Fibroblast of upper back skin (primary cell): ENCODE measurements at regions not wholly inside any gene's neighbourhood (a gene's known extent, or its start where the extent isn't known, plus 50 kb on each side); places are given as distances from the start of the nearest gene placed in this dataset.

Experiments used
- DNase-seq: peaks from one replicate; pipeline ENCODE4 v3.0.0-alpha.2; 2013

DNA sequence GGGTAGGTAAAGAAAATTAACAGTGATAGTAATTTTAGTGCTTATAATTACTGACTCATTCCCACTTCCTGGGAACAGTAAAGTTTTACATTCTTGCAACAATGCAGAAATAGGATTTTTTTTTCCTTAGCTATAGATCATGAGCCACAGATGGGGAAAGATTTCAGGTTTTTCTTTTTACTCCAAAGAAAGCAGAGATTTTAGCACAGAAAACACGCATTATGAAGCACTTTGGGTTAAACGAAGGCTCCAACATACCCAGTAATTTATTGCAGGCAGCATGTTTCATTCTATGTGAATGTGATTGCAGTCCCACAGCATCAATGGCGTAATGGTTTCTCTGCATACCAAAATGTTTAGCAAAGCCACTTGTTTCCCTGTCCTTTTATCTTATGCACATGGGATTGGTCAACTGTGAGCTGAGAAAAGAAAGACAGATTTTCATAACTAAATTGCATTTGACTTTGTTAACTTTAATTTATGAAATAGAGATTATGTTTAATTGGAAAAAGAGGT, 124.6 kb upstream of the E2F7 start:
- DNase-seq = peak; percentile 98

DNA sequence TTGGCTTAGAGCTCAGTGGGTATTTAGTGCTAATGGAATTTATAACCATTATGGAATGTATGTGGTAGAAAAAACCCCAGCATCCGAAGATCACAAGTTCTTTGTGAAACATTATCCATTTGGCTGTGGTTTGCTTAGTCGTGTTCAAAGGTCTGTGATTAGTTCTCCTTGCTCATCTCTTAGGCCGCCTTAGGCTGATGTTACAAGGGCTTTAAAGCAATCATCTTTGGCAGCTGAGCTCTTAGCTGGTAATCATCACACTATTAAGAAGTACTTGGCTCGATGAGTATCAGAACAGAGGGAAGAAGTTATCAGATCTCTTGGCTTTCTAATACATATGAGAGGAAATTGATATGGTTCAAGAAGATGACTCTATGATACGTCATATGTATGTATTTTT, 124.1 kb upstream of the E2F7 start:
- peak; percentile 96 for DNase-seq

DNA sequence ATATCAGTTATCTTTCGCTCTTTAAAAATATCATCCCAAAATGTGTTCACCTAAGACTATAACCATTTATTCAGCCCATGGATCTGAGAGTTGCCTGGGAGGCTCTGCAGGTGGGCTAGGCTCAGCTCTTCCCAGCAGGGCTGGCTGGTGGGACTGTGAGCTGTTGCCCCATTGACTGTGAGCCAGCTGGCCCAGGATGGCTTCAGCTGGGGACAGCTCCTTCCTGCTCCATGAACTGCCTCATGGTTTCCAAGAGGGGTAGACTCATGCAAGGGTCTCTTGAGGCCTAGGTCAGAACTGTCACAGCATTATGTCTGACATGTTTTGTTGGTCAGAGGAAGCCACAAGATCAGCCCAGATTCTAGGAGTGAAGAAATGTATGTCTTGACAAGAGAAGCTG, 114.1 kb upstream of the E2F7 start:
- DNase-seq = no peak

DNA sequence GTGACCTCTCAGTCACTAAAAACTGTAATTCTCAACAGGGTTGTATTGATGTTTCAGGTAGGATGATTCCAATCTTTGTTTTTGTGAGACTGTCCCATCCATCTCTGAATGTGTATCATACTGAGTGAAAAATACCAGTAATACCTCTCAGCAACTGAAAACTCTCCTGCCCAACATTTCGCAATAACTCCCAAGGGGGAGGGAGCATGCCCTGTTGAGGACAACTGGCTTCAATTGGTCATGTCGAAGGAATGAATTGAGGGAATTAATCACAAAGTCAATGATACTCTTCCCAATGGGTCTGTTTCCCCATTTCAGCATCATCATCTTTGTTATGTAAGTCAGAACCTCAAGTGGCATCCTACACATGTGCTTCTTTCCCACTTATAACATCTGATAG, 102.4 kb upstream of the E2F7 start:
- DNase-seq = peak; percentile 71

DNA sequence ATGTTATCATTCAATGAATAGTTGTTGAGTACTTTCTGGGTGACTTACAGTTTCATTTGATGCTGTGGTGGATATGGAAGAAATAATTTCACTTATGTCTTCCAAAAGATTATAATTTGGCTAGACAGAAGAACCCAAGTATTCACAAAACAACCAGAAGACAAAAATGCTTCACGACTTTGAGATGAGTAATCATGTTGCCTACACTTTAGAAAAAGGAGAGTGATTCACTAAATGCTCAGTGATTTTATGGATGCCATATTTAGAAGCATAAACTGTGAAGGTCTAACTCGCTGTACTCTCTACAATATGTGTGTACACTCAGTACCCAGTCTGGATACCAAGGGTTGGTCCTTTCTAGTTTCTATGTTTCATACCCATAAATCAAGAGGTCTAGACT, 101.3 kb upstream of the E2F7 start:
- peak; percentile 64 for DNase-seq

DNA sequence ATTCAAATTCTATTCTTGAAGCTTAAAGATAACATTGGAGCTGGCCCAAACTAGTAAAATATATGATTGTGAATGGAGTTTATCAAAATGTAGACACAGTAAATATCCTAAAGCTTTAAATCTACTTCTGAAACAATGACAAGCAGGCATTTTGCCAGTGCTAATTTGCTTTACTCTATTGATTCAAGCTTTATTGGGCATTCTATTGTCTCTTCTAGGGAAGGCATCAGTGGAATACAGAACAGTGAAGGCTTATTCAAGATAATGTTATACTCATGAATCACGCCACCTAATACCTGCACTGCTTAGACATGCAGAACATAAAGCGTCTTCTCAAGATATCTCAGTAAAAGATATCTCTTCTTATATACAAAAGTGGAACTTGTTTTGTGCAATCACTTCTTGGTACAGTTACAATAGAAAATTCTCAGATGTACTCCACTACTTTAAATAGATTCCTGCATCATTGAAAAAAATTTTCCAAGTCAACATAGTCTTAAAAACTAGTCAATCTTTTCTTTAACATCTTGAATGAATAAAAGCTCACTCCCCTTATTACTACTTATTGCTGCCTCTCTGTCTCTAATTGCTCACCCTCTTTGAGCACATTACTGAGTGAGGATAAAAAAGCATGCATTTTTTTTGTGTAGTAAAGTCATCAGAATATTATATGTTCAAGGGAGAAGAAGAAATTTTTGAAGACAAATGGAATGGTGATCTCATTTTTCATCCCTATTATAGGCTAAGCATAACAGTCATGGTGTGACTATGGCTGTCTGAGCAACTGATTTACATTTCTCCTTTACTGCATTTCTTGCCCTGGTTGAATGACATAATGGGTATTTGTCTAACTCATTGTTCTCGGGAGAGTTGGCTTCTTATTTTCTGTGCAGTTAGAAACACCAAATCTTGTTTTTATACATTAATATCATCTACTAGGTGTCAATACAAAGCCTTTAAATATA, 98.0 kb upstream of the E2F7 start:
- DNase-seq = peak; percentile 42

DNA sequence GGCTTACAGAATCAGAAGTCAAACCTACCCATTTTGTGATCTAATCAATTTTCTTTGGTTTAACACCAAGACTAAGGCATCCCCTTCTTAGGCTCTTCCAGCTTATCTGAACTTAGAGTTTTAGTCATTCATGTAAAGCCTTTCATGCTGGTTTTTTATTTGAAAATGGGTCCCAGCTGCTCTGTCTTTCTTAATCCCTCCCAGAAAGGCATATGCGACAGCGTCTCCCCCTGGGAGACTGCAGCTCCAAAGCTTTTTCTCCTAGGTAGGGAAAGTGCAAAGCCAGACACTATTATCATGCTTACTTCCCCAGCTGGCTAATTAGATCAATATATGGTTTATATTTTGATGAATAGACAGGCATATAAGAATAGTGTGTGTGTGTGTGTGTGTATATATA, 96.6 kb upstream of the E2F7 start:
- no peak for DNase-seq

DNA sequence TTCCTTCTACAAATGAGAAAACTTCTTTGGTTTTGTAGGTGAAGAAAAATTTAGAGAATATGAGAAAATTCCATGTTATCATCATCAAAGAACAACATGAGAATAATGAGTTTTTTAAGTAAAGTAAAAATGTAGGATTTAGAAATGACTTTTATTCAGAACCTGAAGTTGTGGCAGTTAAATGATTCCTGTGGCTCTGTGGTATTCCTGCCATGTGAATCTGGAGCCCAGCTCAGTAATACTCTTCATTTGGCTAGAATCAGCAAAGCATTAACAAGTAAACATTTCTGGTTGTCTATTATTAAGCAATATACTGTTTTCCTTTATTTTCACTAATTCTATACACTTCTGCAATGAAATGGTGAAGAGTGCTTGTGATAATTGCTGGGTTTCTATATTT, 95.6 kb upstream of the E2F7 start:
- peak; percentile 44 for DNase-seq

DNA sequence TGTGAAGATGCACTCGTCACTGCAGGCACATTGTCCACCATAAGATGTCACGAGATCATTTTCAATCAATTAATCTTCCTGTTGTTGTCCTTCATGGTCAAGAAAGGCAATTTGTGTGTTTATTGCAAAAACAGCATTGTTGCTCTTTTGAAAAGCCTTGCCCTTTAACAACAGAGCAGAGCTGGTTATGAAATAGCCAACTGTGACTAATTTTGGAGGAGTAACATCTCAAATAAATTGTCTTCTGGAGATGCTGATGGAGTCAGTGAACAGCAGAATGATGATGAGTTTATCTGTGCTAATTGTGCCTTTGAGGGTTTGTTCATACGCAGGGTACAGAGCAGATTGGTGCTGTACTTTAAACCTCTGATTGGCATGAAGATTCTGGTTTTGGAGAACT, 88.3 kb upstream of the E2F7 start:
- DNase-seq = no peak

DNA sequence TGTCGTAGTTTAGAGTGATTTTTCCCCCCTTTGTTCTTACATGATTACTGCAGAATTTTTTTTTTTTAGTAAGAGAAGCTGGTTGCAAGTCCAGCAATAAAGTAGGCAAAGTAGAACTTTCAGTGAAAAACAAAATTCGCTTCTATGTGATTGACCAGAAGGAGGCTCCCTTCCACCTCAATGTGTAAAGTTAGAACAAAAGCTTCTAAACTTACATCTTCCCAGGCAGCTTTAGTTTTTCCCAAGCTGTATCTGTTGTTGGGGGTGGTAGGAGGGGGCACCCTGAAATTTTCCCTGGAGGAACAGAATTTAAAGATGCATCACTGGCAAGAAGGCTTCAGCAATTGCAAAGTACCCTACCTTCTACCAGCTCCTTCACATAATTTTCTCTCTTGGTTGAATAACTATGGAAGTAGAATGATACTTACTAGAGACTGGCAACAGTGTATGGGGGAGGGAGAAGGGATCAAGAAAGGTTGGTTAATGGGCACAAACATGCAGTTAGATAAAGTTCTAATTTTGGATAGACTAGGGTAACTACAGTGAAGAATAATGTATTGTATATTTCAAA, 87.3 kb upstream of the E2F7 start:
- peak; percentile 65 for DNase-seq

DNA sequence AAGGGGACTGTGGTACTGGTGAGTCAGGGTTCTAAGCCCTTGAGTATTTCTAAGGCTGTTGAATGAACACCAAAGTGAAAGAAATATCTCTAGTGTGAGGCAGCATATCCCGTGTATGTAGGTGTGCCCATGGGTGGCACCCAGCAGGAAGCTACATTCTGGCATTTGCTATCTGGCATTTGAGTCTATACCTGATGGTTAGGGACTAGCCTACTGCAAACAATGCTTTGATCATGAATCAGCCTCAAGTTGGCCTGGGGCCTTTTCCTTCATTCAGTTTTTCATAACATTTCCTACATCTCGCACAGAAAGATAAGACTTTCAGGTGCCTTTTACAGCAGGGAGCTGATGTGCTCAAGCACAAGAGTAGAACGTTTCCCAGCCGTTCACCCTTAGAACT, 85.7 kb upstream of the E2F7 start:
- no peak for DNase-seq

DNA sequence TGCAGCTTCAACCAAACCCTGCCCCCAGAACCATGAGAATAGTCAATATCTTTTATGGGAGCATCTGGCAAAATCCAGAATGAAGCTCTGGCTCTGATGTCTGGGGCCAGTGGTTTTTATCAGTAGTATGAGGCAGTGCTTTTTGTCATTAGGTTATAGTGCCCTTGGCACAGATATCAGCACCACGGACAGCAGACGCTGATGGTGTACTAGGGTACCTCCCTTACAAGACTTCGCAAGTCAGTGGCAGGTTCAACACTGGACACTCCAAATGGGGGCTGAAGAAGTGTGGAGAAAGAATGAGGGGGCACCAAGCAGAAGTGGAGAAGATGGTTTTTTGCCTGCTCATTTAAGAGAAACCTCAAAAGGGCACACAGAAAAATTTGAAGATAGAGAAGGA, 68.2 kb upstream of the E2F7 start:
- peak; percentile 67 for DNase-seq

DNA sequence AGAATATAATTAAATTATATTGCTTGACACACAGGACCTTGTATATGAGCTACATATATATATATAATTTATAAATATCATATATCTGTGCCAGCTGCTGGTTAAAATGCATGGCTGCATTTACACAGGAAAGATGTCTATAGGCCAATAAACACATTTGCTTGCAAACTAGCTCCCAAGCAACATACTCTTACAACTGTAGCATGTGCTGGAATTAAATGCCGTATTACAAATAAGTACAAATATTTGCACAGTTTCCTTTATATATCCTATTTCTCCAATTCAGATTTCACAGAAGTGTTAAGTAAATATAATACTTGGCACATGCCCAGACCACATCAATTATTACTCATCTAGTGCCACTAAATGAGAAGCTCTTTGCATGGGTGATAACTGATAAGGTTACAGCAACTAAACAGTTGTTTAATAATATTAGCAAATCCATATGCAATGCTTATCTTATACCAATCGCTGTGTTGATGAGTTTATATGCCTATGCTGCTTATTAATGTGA, 66.7 kb upstream of the E2F7 start:
- no peak for DNase-seq

DNA sequence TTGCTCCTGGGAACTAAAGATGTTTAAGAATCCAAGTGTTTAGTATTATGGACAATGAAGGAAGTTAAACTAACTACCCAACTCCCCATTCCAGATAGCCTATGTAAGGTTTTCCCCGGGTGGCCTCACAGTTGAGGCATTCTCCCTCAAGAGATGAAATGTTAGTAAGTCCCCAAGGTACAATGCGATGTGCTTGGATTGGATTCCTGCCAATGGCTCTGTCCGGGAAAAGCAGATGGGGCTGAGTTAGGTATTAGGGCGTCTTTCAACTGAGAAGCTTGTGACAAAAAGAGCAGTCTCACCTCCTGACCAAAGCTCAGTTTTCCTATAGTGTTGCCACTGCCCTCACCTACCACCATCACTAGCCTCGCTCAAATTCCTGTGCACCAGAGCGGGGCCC, 64.8 kb upstream of the E2F7 start:
- DNase-seq = peak; percentile 74

DNA sequence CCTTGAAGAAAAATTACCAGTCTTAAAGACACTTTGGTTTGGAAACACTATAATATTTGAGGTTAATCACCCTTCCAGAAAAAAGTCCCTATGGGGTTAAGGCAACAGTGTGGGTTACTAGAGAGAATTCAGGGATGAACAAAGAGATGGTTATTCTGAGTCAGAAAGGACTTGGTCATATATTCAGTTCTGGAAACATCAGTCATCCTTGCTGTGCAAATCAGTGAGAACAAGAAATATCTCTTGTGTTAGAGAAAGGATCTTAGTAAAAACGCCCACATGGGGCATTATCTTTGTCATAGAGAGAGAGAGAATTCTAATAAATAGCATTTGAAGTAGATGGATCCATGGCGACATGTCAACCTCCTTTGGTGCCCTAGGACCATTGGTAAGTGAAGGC, 59.4 kb upstream of the E2F7 start:
- DNase-seq = peak; percentile 92

DNA sequence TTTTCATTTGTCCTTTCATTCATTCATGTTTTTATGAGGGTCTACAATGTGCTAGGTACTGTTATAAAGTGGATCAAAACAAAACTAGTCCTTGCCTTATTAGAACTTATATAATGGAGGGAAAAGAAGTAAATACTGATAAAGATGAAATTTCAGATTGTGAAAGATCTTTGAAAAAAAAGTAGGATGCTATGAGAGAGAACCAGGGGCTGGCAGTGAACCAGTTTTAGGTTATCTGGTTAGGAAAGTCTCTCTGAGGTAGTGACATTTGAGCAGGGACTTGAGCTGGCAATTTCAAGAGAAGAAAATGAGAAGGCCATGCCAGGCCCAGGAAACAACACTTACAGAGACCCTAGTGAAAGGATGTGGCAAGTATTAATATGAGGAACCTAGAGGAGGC, 57.3 kb upstream of the E2F7 start:
- peak; percentile 53 for DNase-seq

DNA sequence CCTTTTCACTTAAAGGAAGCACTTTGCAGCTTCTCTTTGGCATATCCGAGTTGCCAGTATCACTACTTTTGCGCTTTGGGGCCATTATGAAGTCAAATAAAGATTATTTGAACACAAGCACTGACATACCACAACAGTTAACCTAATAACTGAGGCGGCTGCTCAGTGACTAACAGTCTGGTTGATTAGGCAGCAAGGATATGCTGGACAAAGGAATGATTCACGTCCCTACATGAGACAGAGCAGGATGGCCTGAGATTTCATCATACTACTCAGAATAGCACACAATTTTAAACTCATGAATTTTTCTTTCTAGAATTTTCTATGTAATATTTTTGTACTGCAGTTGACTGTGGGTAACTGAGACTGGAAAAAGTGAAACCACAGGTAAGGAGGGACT, 56.9 kb upstream of the E2F7 start:
- peak; percentile 98 for DNase-seq

DNA sequence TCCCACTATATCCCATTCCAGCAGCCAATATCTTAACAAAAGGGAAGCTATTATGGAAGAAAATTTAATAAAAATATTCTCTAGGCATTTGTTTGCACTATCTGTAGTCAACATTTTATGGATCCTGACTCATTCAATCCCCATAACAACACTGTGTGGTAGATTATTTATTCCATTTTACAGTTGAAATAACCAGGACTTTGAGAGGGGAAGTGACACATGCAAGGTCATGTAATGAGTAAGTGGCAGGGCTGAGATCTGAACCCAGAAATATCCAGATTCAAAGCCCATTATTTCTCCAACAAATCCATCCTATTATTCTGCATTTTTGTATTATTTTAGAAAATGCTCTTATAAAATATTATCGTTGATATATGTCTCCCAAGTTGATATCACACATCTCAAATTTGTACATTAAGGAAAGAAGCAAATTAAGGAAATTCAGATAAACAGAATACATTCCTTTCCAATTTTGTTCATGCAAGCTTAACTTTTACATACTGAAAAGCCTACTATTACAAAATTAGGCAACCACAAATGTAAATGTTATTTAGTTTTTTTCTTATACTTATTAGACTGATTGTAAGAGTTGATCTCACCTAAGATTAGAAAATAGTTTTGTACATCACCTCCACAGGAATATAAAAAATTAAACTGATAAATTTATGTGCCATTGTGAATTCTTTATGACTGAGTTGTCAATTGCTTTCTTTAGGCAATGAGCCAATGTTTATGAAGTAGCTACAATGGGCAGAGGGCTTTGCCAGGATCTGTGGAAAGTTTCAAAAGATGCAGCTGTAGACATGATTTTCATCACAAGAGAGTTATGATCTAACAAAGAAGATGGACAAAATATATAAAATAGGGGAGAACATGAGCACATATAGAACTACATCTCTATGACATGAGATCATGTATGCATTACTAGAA, 55.1 kb upstream of the E2F7 start:
- peak; percentile 85 for DNase-seq

DNA sequence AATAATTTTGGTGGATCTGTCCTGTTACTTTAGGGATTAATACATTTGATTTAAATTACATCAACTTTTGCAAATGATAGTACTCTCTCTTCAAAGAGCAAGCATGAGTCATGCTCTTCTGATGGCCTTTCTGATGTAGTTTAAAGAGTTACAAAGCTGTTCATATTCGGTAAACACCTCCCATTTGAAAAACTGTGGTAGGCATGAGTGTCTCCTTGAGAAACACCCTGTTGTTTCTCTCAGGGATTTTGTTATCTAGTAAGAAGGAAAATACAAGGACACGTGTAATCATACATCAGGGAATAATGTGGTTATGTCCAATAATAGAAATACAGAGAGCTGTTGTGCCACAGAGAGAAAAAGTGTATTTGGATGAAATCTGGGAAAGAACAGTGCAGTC, 53.3 kb upstream of the E2F7 start:
- DNase-seq = no peak

DNA sequence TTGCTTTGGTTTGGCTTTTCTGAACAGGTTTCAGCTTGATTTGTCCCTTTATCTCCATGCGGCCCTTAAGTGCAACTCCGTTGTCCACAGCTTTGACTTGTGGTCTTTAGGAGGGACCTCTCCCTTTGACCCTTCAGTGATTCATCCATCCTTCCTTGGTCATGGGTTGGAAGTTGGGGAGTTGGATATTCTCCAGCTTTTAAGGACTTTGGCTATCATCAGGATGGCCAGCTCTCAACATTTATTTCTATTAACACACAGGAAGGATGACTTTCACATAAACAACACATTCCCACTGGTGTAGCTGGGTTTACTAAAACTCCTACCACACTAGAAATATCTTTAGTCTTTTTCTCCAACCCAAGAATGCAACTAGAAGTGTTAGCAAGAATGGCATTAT, 50.9 kb upstream of the E2F7 start:
- DNase-seq = no peak

DNA sequence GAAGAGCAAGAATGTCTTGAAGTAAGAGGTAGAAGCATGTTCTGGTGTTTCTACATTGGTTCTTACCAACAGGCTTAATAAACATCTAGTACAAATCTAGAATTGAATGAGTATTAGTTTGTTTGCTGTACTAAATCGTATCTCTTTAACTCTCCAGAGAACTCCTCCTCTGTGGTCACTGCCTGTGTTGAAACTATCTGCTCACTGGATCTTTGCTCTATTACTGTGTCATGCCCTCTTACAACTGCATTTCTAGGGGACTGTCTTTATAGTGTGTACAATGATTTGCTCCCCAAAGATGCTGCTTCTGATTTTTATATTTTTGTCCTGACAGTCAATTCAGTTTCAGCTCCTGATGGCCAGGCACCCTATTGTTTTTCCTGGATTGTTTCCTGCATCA, 50.1 kb upstream of the E2F7 start:
- no peak for DNase-seq
